HG02852 (cell line): ENCODE measurements at regions not wholly inside any gene's neighbourhood (a gene's known extent, or its start where the extent isn't known, plus 50 kb on each side); places are given as distances from the start of the nearest gene placed in this dataset.
A peak's percentile ranks its signal among the peaks of the same experiment; 100 is the strongest.

Experiments used
- ATAC-seq: cut with Tn5 transposase; IDR thresholded peaks from one replicate; pipeline ENCODE4 v1.9.1; 2021; ENCODE audit warnings: mild to moderate bottlenecking, moderate library complexity; ENCODE audit not compliant: unreplicated experiment

DNA sequence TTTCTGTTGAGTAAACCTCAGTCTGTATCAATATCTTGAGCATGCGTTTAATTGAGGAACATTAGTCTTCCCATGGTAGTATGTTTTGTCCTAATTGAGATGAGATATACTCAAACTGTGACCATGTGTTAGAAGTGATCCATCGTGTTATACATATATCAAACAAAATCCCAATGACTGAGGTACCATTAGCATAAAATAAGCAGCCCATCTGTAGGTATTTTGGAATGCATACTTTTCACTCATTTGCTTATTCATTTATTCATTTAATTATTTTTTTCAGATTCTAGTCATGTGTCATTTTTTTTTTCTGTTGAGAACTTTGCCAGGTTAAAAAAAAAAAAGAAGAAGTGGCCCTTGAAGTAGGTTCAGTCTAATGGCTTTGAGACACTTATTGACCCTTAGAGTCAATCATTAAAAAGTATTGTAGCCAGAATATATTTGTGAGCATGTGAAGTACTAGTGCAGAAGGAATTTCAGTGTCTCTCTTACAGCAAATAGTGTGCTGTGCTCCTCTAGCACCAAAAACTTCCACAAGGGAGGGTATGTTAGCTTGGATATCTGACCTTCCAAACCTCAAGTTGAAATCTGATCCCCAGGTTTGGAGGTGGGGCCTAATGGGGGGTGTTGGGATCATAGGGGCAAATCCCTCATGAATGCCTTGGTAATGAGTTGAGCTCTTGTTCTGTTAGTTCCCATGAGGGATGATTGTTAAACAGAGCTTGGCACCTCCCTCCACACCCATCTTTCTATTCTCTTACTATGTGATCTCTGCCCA lies 130.8 kb upstream of the NPY2R start:
- ATAC-seq: no peak

DNA sequence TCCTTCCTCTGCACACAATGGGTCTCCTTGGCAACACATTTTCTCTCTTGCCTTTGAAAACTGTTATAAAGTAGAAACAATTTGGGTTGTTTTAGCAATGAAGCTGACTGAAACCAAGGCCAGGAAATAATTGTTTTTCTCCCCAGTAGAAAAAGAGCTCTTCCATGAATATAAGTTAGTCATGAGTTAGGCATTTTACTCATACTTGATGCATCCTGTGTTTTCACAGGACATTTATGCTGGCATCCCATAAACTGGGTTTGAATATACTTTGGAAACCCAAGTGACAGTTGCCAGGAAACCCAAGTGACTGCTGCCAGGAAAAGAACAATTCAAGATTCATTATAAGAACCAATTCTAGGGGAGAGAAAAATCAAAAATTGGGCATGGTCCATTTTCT lies 128.6 kb upstream of the NPY2R start:
- ATAC-seq: no peak

- no peak for ATAC-seq
These were observed 127.2 kb upstream of the NPY2R start for GRCh38 chr4:155081222-155081621.

DNA sequence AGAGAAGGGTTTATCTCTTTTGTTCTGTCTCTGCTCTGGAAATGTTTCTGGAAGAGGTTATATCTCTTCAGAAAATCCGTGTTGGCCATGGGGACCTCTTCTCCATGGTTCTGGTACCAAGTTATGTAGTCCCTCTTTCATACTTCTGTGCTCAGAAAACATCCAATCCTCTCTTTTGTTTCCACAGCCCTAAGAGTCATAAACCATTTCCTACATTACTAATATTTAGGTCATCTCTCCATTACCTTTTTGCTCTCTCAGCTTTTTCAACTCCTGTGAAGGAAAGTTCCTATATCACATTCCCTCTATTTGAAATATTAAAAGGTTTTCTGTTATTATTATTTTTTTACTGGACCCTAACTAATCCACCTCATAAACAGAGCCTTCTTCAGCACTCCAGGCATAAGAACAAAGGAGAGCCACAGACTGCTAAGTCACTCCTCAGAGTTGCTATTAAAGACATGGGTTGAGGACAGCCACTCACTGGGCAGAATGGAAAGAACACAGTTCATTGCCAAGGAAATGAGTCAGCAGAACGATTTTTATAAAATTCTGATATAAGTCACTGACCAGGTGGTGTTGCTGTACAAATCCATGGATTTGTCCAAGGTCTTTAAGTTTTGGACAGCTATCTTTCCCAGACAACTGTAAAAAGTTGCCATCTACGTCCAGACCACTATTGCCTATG lies 122.4 kb upstream of the NPY2R start:
- ATAC-seq: no peak

GRCh38 chr4:155094201-155094820 lies 114.1 kb upstream of the NPY2R start:
- no peak for ATAC-seq

DNA sequence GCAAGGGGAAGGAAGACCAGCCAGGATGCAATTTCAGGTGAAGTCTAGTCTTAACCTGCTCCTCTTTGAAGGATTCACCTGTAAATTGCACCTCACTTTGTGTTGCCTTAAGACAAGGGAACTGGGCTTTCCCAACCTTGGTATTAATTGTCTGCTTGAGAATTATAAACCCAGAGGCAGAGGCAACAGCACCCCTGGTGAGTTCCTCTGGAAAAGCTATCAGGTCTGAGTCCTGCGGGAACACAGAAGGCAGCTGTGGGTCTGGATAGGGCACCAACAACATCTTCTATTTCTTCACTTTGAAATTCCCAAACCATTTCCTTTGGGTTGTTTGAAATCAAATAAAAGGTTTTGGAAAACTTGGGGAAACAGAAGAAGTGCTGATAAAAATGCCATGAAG lies 109.2 kb upstream of the NPY2R start:
- no peak for ATAC-seq

- no peak for ATAC-seq
These were observed 101.8 kb upstream of the NPY2R start for GRCh38 chr4:155106629-155107028.

DNA sequence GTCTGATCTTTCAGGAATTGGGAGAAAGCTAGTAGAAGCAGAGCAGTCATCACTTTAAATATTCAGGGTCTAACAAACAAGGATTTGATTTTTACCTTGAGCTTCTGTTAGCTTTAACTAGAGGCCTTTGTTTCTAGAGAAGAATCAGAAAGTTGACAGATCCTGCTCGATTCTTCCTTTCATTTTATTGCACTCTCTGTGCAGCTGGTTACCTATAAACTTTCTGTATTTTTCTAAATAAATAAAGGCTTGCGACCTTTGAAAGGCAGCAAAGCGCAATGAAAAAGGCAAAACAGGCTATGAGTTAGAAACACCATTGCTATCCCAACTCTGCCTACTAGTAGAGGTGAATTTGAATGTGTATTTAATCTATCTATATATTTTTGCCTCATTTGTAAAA lies 101.4 kb upstream of the NPY2R start:
- ATAC-seq: no peak

DNA sequence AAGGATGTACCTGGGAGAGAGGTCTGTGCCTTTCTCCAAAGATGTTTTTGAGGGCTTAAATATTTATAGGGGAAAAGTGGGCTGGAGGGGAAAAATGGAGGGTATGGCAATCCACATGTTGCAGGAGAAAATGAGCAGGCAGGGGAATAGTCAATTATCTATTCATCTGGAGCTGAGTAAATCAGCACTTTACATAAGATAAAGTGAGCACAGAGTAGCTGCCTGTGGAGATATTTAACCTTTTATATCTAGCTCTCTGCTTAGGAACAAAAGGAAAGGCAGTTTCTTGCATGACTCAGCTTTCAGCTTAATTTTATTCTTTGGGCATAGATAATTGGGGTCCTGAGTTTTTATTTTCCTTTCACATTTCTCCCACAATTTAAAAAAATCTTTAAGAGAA lies 93.6 kb upstream of the NPY2R start:
- no peak for ATAC-seq

- no peak for ATAC-seq
These were observed 89.4 kb upstream of the NPY2R start for GRCh38 chr4:155119006-155119405.

DNA sequence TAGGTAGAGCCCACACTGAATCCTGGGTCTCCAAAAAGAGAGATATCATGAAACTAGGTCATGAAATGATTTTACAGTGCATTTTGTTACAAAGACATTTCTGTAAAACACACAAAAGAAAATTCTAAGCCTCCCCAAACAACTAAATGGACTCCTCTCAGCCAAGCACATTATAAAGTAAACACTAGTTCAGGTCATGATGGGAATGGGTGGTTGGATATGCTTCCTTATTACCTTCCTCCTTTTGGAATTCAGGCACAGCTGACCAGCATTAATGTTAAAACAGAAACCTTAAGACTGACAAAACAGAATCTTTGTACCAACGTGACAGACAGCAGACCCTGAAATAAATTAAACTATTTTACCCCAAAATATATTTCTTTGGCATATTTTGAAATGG lies 87.9 kb upstream of the NPY2R start:
- ATAC-seq: no peak

GRCh38 chr4:155122382-155122781 lies 86.1 kb upstream of the NPY2R start:
- no peak for ATAC-seq

- ATAC-seq: no peak
These were observed 74.3 kb upstream of the NPY2R start for GRCh38 chr4:155134136-155134535.

DNA sequence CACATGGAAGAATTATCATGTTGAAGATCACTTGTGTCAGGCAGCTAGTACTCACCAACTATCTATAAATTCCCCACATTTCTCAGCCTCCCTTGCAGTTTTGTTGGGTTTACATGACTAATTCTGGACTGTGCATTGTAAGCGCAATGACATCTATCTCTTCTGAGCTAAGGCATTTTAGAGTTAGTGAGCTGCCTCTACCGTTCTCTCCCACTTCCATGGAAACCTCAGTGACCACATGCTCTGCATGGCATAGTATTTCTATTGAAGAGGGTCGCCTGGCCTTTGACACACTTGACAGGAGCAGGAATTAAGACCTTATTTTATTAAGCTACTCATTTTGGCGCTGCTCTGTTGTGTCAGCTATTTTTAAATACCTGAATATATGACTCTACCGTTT lies 67.5 kb upstream of the NPY2R start:
- no peak for ATAC-seq

- peak; percentile 71 for ATAC-seq
These were observed 64.9 kb upstream of the NPY2R start for GRCh38 chr4:155143512-155143911.
